Activated naive CD4-positive, alpha-beta T cell (primary cell): ENCODE measurements at regions not wholly inside any gene's neighbourhood (a gene's known extent, or its start where the extent isn't known, plus 50 kb on each side); places are given as distances from the start of the nearest gene placed in this dataset.
"Not testable (repeated sequence)": the region's sequence is repeated elsewhere in the genome, so short reads cannot be mapped to it uniquely, and the experiment has no call there.

ENCODE experiments used
- DNase-seq, 4 experiments: peaks; one replicate each; lab custom pipeline; 2025; lab: John Stamatoyannopoulos, UW

DNA sequence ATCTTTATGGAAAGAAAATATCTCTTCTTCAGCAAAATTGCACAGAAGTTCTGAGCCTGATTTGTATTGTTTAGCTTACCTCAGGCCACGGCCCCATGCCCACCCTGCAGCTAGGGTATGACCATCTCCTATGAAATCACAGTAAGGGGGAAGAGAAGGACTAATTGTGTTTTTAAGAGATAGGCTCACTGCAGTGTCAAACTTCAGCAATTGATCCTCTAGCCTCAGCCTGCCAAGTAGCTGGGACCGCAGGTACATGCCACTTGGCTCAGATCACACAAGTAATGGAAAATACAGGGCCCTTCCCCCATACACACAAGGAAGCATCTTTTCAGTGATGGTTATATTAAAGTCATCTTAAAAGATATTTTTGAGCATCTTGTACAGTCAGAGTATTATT, 60.0 kb downstream of the DMAC1 start:
- no peak for DNase-seq

DNA sequence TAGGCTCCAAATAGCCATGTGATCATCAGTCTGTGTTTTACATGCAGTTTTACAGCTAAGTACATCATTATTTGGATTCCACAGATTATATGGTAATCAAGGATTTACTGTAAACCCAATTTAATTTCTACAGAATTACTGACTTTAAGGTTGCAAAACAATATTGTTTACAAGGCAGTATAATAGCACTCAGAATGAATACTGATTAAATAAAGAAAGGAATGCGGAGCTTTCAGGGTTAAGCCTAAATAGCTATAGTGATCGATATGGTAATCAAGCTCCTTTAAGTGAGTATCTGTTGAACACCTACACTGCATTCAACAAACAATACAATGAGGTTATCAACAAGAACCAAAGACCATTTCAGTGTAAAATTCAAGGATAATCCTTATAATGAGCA, 64.3 kb downstream of the DMAC1 start:
- no peak for DNase-seq

DNA sequence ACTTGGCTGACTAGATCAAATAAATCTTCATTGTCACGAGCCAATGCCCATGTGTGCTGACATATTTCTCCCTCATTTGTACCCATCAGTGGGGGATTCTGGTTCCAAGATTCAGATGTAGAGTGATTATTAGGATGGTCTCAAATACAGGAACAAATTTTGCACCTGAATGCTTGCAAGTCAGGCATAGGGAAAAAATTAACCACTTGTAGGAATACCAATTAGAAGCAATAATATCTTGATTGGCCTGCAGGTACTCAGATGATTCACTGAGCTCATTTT, 69.5 kb downstream of the DMAC1 start:
- no peak for DNase-seq

DNA sequence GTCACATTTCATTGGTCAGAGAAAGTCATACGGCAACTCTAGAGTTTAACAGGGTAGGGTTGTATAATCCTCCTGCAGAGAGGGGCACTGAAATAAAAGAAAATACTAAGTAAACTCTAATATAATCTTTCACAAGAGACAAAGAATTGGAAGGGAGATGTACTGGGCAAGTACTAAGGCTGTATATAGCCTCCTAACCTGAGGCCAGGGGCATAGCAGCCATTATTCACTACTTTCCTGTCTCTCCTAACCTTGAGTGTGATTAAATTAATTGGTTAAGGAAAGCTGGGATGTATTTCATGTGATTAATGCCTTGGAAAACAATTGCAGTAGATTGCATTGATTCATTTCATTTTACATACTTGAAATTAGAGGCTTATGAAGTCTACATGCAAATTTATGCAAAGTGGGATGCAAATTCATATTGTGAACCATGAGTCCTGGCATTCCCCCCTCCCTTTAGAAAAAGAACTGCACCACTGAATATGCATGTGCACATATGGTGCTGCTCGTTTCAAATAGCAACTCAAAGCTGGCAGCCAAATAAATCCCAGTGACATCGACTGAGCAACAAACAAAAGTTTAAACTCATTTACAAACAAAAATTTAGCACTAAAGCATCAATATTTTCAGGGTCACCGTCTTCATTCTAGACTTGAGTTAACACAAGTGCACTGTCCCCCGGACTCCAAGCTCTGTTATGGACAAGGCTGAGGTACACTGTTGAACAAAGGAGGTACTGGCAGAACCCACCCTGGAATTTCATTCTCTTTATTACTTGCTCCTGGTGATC, 70.0 kb downstream of the DMAC1 start:
- no peak for DNase-seq

DNA sequence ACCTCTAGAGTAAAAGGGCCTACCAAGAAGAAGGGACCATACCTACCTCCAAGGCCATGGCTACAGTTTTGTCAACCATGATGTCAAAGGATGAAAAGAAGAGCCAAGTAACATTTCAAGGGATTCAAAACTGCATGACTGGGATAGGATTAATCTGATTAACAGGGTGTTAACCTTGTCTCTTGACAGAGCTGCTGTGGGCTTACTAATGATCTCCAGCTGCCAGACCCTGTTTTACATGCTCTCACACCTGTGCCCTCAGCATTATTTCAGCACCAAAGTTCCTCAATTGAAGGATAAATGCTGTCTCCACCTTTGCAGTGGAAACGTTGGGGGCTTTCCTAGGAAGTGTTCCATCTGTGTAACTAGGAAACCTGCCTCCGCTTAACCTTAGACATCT, 78.3 kb downstream of the DMAC1 start:
- DNase-seq = no peak

DNA sequence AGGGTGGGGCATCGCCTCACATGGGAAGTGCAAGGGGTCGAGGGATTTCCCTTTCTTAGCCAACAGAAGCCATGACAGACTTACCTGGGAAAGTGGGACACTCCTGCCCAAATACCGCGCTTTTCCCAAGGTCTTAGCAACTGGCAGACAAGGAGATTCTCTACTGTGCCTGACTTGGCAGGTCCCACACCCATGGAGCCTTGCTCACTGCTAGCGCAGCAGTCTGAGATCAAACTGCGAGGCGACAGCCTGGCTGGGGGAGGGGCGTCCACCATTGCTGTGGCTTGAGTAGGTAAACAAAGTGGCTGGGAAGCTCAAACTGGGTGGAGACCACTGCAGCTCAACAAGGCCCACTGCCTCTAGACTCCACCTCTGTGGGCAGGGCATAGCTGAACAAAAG, 86.5 kb downstream of the DMAC1 start:
- DNase-seq = not testable (repeated sequence)

DNA sequence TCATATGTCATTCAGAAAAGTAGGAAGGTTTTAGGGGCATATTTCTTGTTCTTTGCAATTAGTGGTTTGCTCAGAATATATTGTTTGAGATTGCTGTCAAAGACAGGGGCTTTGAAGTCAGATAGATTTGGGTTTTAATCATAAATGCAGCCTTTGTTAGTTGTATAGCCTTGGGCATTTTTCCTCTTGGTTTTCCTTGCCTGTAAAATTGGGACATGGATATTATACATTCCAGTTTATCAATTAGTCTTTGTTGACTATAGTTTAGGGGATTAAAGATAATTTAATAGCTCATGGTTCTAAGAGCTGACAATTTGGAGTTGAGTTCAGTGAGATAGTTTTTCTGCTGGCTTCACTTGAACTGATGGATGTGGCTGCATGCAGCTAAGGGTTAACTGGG, 88.9 kb downstream of the DMAC1 start:
- no peak for DNase-seq

DNA sequence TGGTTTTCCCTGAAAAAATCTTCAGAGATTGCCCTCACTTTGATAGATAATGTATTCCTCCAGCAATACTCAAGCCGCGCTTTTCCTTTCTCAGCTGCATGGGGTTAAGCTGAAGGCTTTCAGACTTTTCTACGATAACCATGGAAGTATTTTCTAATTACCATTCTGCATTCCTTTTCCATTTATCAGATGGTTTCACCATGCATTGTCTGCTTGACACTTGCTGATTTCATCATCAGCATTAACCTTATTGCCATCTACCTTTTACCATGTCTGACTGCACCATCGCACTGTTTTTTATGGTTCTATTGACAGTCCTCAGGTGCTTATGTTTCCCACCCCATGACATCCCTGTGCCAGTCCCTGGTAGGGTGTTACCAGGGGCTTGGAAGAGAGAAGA, 91.6 kb downstream of the DMAC1 start:
- DNase-seq = no peak

DNA sequence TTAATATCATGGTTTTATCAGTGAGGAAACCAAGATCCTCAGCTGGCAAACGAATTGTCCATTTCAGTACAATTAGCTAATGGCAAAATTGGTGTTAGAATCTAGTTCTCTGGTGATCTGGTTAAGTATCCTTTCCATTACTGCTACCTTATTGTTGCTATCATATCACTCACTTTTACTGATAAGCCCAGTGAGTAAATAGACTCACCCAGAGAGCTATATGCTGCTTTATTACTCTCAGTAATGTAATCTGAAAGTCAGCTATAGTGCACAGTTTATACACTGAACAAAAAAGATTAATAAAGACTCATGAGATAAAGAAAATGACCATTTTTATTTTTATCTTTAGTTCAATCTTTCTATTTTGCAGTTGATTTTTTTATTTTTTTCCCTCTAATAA, 95.0 kb downstream of the DMAC1 start:
- DNase-seq = no peak

DNA sequence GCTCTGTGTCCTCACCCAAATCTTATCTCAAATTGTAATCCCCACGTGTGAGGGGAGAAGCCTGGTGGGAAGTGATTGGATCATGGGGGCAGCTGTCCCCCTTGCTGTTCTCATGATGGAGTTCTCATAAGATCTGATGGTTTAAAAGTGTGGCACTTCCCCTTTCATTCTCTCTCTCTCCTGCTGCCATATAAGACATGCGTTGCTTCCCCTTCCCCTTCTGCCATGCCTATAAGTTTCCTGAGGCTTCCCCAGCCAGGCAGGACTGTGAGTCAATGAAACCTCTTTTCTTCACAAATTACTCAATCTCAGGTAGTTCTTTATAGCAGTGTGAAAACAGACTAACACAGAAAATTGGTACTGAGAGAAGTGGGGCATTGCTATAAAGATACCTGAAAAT, 107.7 kb downstream of the DMAC1 start:
- no peak for DNase-seq

DNA sequence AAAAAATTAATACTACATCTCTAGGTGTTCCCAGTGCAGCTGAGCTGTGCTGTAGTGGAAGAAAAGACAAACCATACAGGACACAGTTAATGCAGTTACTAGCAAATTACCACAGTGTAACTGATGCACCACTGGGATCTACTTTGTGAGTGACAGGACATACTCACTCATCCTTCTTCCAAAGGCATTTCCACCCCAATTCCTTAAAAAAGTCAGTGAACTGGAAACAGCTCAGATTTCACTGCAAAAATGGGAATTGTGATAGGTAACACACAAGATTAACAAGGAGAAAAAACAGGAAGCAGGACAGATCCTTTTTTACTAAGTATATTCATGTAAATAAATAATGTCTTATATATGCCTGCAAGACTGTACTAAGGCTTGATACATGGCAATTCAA, 109.6 kb downstream of the DMAC1 start:
- DNase-seq = no peak

DNA sequence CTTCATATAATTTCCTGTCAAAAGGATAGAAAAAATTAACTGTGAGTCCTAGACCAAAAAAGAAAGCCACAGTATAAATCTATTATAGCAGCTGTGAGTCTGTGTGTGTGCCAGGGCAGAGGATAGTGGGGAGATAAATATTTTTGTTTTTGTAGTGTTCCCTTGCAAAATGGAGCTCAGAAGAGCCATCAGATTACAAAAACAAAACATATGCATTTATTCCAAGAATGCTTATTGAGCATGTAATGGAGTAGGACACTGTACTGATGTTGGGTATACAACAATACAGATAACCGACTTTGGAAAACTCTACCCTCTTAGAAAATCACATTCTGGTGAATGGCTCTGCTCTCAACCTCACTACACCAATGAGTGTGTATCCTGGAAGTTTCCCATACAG, 111.0 kb downstream of the DMAC1 start:
- no peak for DNase-seq

DNA sequence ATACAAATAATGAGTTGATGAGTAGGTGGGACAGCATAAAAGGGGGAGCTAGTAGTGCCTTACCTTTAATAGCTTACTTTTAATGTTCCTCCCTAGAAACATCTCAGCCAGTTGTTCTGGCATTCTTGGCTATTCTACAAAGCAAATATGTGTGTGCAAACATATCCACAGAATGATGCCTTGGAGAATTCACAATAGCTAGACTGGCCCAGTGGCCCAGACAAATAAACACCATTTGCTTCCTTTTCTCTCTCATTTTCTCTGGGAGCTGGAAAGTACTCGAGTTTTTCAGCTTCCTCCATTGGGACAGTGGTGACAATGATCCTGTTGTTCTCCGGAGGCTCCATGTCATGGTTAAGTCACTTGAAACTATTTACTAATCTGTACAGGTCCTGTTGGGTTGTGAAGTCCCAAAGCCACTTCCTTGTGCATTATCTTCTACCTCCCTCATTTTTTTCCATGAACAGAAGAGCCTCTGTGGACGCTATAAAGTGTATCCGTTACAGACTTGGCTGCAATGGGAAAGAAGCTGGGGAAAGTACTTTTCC, 122.9 kb downstream of the DMAC1 start:
- DNase-seq = no peak

DNA sequence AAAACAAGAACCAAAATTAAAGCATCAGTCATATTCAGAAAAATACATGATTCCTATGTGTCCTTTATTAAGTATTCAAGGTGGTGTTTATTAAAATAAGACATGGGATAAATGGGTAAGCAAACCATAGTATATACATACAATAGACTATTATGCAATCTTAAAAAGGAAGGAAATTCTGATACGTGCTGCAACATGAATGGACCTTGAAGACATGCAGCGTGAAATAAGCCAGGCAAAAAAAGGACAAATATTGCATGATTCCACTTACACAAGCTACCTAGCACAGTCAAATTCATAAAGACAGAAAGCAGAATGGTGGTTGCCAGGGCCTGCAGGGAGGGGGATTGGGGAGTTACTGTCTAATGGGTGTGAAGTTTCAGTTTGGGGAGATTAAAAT, 127.7 kb downstream of the DMAC1 start:
- no peak for DNase-seq

DNA sequence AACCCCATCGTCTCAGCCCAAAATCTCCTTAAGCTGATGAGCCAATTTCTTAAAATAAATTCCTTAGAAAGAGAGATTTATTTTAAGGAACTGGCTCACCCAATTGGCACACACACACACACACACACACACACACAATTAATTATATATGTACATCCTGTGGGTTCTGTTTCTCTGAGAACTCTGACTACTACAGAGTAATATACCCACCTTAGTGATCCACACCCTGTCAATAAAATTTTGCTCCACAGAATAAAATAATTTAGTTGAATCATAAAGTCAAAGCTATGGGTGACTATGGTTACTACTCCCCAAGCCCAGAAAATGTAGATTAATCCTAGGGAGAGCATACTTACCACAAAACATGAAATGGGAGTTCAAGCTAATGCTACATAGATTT, 131.0 kb downstream of the DMAC1 start:
- no peak for DNase-seq

DNA sequence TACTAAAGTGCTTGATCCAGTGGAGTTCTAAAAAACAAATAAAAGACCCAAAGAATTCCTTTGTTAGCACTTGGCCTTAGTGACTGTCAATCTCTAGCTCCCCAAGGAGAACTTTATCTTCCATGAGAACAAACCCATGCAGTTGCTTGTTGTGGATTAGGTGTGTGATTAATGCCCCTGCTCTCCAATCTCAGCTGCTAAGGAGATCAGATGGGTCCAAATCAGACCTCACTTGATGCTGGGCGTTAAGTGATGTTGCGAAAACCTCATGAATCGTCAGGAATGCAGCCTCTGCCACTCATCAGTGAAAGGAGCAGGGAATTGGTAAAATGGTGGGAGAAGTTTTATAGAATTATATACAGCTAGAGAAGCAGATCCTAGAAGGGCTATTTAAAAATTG, 133.7 kb downstream of the DMAC1 start:
- no peak for DNase-seq

DNA sequence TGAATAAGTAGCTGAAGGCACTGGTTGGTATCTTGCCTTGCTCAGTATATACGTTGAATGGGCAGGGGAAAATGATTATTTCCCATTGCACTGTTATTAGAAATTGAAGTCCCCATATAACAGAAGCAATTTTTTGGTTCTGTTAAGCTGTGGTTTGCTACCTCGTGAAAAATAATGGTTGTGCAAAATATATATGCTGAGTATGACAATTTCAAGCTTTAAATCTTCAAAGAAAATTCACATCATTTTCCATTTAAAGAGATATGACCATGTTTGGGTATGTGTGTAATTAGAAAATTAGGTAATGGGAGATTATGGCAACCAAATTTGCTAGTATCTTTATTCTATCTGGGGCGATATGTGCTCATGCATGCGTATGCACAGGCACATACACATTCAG, 139.8 kb downstream of the DMAC1 start:
- no peak for DNase-seq

DNA sequence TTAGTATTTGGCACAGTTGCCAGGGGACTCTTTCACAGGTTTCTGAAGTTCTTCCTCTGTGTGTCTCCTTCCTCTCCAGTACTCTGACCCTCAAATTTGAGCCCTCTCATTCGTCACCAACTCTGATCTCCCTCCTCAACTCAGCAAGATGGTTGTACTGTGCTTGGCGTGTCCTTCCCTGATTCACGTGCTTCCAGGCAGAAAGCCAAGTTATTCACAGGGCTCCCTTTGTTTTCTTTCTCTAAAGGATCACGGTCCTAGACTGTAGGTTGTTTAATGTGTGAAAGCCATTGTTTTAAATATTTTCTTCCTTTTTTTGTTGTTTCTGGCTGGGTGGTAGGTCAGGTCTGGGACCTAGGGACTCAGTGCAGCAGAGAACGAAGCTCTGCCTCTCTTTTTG, 142.9 kb downstream of the DMAC1 start:
- DNase-seq = no peak

DNA sequence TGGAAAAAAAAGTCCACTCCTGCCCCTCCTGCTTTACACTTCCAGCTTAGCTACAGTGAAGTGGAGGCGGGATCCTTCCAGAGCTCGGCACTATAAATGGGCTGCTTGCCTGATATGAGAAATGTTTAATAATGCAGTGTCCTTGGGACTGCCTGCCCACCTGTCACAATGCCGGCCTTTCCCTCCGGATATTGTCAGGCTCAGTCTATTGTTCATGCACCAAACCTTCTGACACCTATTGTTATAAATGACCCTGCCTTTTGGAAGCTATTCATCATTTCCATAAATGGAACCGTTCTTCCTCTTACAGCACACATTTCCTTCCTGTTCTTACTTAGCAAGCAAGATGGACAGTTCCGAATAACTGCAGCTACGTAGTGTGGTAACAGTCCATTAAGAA, 146.3 kb downstream of the DMAC1 start:
- no peak for DNase-seq

DNA sequence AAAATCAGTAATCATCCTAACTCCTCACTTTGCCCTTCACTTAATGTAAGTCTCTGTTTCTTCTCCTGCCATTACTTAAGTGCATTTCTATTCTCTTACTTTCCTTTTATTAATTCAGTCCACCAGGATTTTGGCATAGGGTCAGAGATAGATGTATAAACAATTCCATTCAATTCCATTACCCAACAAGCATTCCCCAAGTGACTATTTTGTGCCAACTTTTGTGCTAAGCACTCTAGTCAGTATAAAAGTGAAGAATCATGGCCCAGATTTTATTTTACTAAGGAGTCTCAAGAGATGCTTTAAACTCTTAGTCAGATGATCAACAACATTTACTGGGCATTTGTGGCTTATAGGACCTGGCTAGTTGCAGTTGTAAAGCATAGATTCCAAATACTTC, 159.3 kb downstream of the DMAC1 start:
- DNase-seq = no peak

DNA sequence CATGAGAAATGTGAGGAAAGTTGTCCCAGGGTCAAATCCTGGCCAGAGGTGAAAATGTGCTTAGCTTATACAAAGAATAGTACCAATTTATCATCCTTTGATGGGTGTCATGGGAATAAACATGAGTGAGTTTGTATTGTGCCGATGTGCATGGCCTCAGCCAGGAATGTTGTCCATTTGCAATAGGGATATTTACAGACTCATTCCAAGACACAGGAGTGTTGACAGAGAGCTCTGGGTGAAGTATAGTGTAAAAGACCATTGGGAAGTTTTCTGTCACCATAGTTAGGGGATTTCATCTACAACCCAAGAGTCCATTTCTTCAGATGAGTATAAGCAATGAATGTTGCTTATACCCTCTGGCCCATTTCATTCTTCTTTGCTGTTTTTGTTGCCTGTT, 160.1 kb downstream of the DMAC1 start:
- DNase-seq = no peak

DNA sequence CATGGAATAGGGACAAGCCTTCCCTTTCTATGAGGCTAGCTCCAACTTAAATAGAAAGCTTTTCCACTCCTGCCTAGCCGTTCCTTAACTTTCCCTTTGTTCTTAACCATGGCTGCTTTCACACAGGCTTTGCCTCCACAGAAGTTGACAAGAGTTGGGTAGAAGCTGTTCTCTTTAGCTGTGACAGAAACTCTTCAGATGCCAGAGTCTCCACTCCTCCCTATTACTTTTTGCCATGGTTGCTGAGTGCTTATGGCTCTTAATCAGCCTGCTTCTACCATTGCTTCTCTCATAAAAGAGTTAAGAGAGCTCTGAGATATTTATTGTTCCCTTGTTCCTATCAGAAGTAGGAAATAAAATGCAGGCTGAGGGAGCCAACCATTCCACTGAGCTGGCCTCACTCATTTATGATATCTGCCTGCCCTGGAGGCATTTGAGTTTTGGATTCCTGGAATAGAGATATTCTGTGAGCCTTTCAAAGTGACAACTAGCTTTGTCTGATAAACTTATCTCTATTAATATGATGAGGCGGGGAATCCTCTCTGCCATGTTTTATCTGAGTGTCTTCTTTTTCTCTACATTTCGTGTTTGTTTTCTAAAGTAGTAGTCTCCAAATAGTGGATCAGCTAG, 162.6 kb downstream of the DMAC1 start:
- no peak for DNase-seq

DNA sequence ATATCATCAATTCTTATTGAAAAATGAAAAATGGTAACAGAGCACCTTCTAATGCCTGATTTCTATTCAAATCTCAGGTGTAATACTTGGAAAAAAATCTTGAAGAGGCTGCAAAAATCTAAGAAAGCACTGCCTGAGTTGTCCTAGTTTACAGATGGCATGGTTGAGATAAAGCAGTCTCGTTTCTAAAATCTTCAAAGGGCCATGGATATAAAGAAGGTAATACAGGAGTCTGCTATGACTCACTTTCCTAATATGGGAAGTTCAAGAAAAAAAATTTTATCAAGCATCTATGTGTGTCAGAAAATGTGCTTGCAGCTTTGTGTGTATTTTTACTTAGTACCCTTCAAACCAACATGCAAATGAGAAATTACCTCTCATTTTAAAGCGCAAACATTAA, 163.3 kb downstream of the DMAC1 start:
- no peak for DNase-seq

DNA sequence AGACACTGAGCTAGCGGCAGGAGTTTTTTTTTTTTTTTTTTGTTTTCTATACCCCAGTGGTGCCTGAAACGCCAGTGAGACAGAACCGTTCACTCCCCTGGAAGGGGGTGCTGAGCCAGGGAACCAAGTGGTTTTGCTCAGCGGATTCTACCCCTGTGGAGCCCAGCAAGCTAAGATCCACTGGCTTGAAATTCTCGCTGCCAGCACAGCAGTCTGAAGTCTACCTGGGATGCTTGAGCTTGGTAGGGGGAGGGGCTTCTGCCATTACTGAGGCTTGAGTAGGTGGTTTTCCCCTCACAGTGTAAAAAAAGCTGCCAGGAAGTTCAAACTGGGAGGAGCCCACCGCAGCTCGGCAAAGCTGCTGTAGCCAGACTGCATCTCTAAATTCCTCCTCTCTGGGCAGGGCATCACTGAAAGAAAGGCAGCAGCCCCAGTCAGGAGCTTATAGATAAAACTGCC, 173.0 kb downstream of the DMAC1 start:
- DNase-seq = peak in 3 of 4 experiments; percentile 1 to 31 (median 20)
